ENCODE measurements at regions not wholly inside any gene's neighbourhood (a gene's known extent, or its start where the extent isn't known, plus 50 kb on each side); places are given as distances from the start of the nearest gene placed in this dataset.
"Not testable (repeated sequence)": the region's sequence is repeated elsewhere in the genome, so short reads cannot be mapped to it uniquely, and the experiment has no call there.

- DNase-seq, result no peak
Observed at GRCh38 chr6:167408235-167408869, 83.5 kb downstream of the TTLL2 start.

- DNase-seq, result no peak
Observed at GRCh38 chr6:167409079-167409478, 84.2 kb downstream of the TTLL2 start.

- no peak for DNase-seq
Observed at GRCh38 chr6:167409694-167410093, 84.8 kb downstream of the TTLL2 start.

- DNase-seq, result no peak
Observed at GRCh38 chr6:167410462-167410861, 85.6 kb downstream of the TTLL2 start.

GRCh38 chr6:167412506-167412905, 87.6 kb downstream of the TTLL2 start:
- DNase-seq, result no peak

GRCh38 chr6:167415441-167415961, 90.6 kb downstream of the TTLL2 start:
- no peak for DNase-seq

- no peak for DNase-seq
Observed at GRCh38 chr6:167416676-167417430, 92.0 kb downstream of the TTLL2 start.

- no peak for DNase-seq
Observed at GRCh38 chr6:167420177-167420576, 95.3 kb downstream of the TTLL2 start.

GRCh38 chr6:167420858-167421766, 96.2 kb downstream of the TTLL2 start:
- DNase-seq, result no peak

- not testable (repeated sequence) for DNase-seq
Observed at GRCh38 chr6:167421944-167422343, 97.1 kb downstream of the TTLL2 start.

GRCh38 chr6:167422934-167423333, 98.0 kb downstream of the TTLL2 start:
- DNase-seq, result no peak

GRCh38 chr6:167424060-167424673, 99.3 kb downstream of the TTLL2 start:
- DNase-seq, result no peak

GRCh38 chr6:167424700-167425099, 99.8 kb downstream of the TTLL2 start:
- DNase-seq, result no peak

- no peak for DNase-seq
Observed at GRCh38 chr6:167426084-167426483, 101.2 kb downstream of the TTLL2 start.

- no peak for DNase-seq
Observed at GRCh38 chr6:167426651-167427050, 101.8 kb downstream of the TTLL2 start.

GRCh38 chr6:167428664-167429333, 103.9 kb downstream of the TTLL2 start:
- DNase-seq, result no peak

- no peak for DNase-seq
Observed at GRCh38 chr6:167429353-167429752, 104.5 kb downstream of the TTLL2 start.

- DNase-seq, result no peak
Observed at GRCh38 chr6:167435209-167435728, 110.4 kb downstream of the TTLL2 start.

GRCh38 chr6:167437888-167438484, 113.1 kb downstream of the TTLL2 start:
- no peak for DNase-seq

- no peak for DNase-seq
Observed at GRCh38 chr6:167441715-167442206, 116.9 kb downstream of the TTLL2 start.

GRCh38 chr6:167442245-167442644, 117.4 kb downstream of the TTLL2 start:
- DNase-seq, result no peak
